ENCODE measurements at regions not wholly inside any gene's neighbourhood (a gene's known extent, or its start where the extent isn't known, plus 50 kb on each side); places are given as distances from the start of the nearest gene placed in this dataset.

- DNase-seq: no peak
Measured at GRCh38 chrX:39969819-39970504, 127.8 kb downstream of the BCOR start.

- no peak for DNase-seq
Measured at GRCh38 chrX:39971760-39972159, 126.0 kb downstream of the BCOR start.

- no peak for DNase-seq
Measured at GRCh38 chrX:39972340-39972739, 125.4 kb downstream of the BCOR start.

- DNase-seq: no peak
Measured at GRCh38 chrX:39973810-39974209, 123.9 kb downstream of the BCOR start.

- no peak for DNase-seq
Measured at GRCh38 chrX:39974270-39974669, 123.5 kb downstream of the BCOR start.

GRCh38 chrX:39975101-39975925 is 122.4 kb downstream of the BCOR start:
- DNase-seq: no peak

GRCh38 chrX:39981946-39982345 is 115.8 kb downstream of the BCOR start:
- no peak for DNase-seq

GRCh38 chrX:39982948-39983347 is 114.8 kb downstream of the BCOR start:
- DNase-seq: no peak

GRCh38 chrX:39983715-39984114 is 114.0 kb downstream of the BCOR start:
- peak in 1 of 2 donors; percentile 2 for DNase-seq

GRCh38 chrX:39984191-39984956 is 113.4 kb downstream of the BCOR start:
- DNase-seq: no peak

GRCh38 chrX:39985071-39985470 is 112.7 kb downstream of the BCOR start:
- DNase-seq: no peak

- DNase-seq: no peak
Measured at GRCh38 chrX:39985551-39985950, 112.2 kb downstream of the BCOR start.

- DNase-seq: no peak
Measured at GRCh38 chrX:39988496-39988895, 109.3 kb downstream of the BCOR start.

GRCh38 chrX:39990388-39990787 is 107.4 kb downstream of the BCOR start:
- DNase-seq: no peak

- DNase-seq: no peak
Measured at GRCh38 chrX:39992300-39992699, 105.5 kb downstream of the BCOR start.

- DNase-seq: no peak
Measured at GRCh38 chrX:39995457-39995856, 102.3 kb downstream of the BCOR start.

GRCh38 chrX:39996536-39996935 is 101.2 kb downstream of the BCOR start:
- no peak for DNase-seq

- no peak for DNase-seq
Measured at GRCh38 chrX:39998636-39999406, 98.9 kb downstream of the BCOR start.

All from inflammatory macrophage (primary cell).